CD14-positive monocyte (primary cell): ENCODE measurements at regions not wholly inside any gene's neighbourhood (a gene's known extent, or its start where the extent isn't known, plus 50 kb on each side); places are given as distances from the start of the nearest gene placed in this dataset.

Experiments used
- DNase-seq, 3 donors: peaks; one replicate each; pipeline ENCODE4 v3.0.0-alpha.2; 2011 to 2022
- H2AFZ ChIP-seq: 2 replicates; pipeline ENCODE4 v1.6.0; 2012; ENCODE audit warnings: mild to moderate bottlenecking, low read depth, low read length, inconsistent platforms; ENCODE audit not compliant: insufficient read depth, poor library complexity, severe bottlenecking
- H3K27ac ChIP-seq, 2 donors: 1 replicate in 1 of 2; 2 replicates in 1 of 2; pipeline ENCODE4 v1.5.1; 2012 to 2013; ENCODE audit warnings: low read length in 2 of 2, control low read depth in 1 of 2, inconsistent platforms in 1 of 2, low read depth in 1 of 2, mild to moderate bottlenecking in 1 of 2
- H3K27me3 ChIP-seq, 2 donors: one replicate each; pipeline versions ENCODE4 v1.6.0 to v1.6.1; 2011 to 2013; ENCODE audit warnings: low read length in 2 of 2; ENCODE audit not compliant: control insufficient read depth in 2 of 2, insufficient read depth in 2 of 2
- H3K36me3 ChIP-seq, 2 donors: replicated peaks in 1 of 2; 1 replicate in 1 of 2; 2 replicates in 1 of 2; pipeline versions ENCODE4 v1.5.1 to v1.6.1; 2012 to 2013; ENCODE audit warnings: low read length in 2 of 2, control low read depth in 1 of 2, inconsistent platforms in 1 of 2, mild to moderate bottlenecking in 1 of 2; ENCODE audit not compliant: insufficient read depth in 2 of 2, control insufficient read depth in 1 of 2
- H3K4me1 ChIP-seq, 2 donors: 1 replicate in 1 of 2; 2 replicates in 1 of 2; pipeline versions ENCODE4 v1.5.1 to v1.6.1; 2012 to 2013; ENCODE audit warnings: low read length in 2 of 2, control low read depth in 1 of 2, inconsistent platforms in 1 of 2, mild to moderate bottlenecking in 1 of 2, moderate library complexity in 1 of 2; ENCODE audit not compliant: insufficient read depth in 2 of 2, control insufficient read depth in 1 of 2
- H3K4me2 ChIP-seq: replicated peaks from 2 replicates; pipeline ENCODE3; 2012; ENCODE audit warnings: low read length, moderate library complexity, mild to moderate bottlenecking; ENCODE audit not compliant: poor library complexity, severe bottlenecking; ENCODE audit errors: extremely low read depth
- H3K4me3 ChIP-seq, 3 experiments: fragments of 200-600 bp in 1 of 3; sonication (generic) in 1 of 3; replicated peaks in 1 of 3; 1 replicate in 2 of 3; 2 replicates in 1 of 3; pipeline ENCODE4 v1.5.1; 2011 to 2013; ENCODE audit warnings: low read length in 3 of 3, mild to moderate bottlenecking in 3 of 3, control low read depth in 2 of 3, low read depth in 2 of 3, inconsistent platforms in 1 of 3, moderate library complexity in 1 of 3
- H3K79me2 ChIP-seq: 2 replicates; pipeline ENCODE4 v1.6.0; 2012; ENCODE audit warnings: mild to moderate bottlenecking, control low read depth, inconsistent platforms, low read length, moderate library complexity; ENCODE audit not compliant: insufficient read depth
- H3K9ac ChIP-seq: 2 replicates; pipeline ENCODE4 v1.6.0; 2017; ENCODE audit warnings: low read length, mild to moderate bottlenecking; ENCODE audit not compliant: insufficient read depth, poor library complexity, severe bottlenecking
- H3K9me3 ChIP-seq, 2 donors: replicated peaks in 1 of 2; 1 replicate in 1 of 2; 2 replicates in 1 of 2; pipeline versions ENCODE4 v1.5.1 to v1.6.1; 2012 to 2013; ENCODE audit warnings: low read length in 2 of 2, control low read depth in 1 of 2; ENCODE audit not compliant: control insufficient read depth in 1 of 2, insufficient read depth in 1 of 2
- H4K20me1 ChIP-seq: 2 replicates; pipeline ENCODE4 v1.6.0; 2012; ENCODE audit warnings: mild to moderate bottlenecking, low read length, control low read depth, moderate library complexity; ENCODE audit not compliant: insufficient read depth
- H3K27ac Mint-ChIP-seq, 7 donors: one replicate each; pipeline ENCODE4 v1.8.0; 2020; ENCODE audit warnings: mild to moderate bottlenecking in 7 of 7, mixed read lengths in 7 of 7, moderate library complexity in 6 of 7, inconsistent platforms in 2 of 7
- H3K27me3 Mint-ChIP-seq, 3 donors: one replicate each; pipeline ENCODE4 v1.8.0; 2021 to 2022; ENCODE audit warnings: low read depth in 3 of 3, mild to moderate bottlenecking in 3 of 3, mixed read lengths in 3 of 3, moderate library complexity in 3 of 3, inconsistent platforms in 1 of 3
- H3K36me3 Mint-ChIP-seq, 2 donors: one replicate each; pipeline ENCODE4 v1.8.0; 2020; ENCODE audit warnings: mixed read lengths in 2 of 2, inconsistent platforms in 1 of 2, mild to moderate bottlenecking in 1 of 2
- H3K4me1 Mint-ChIP-seq: one replicate; pipeline ENCODE4 v1.8.0; 2020; ENCODE audit warnings: mild to moderate bottlenecking, mixed read lengths
- H3K4me3 Mint-ChIP-seq, 2 donors: one replicate each; pipeline ENCODE4 v1.8.0; 2020; ENCODE audit warnings: mild to moderate bottlenecking in 2 of 2, mixed read lengths in 2 of 2, moderate library complexity in 1 of 2
- H3K9me3 Mint-ChIP-seq, 7 donors: one replicate each; pipeline ENCODE4 v1.8.0; 2020 to 2022; ENCODE audit warnings: mixed read lengths in 7 of 7, mild to moderate bottlenecking in 6 of 7, moderate library complexity in 6 of 7, inconsistent platforms in 2 of 7
- CTCF ChIP-seq: fragments of 200-600 bp; IDR thresholded peaks from one replicate; pipeline ENCODE4 v1.8.0; 2022; ENCODE audit warnings: antibody characterized with exemption, mild to moderate bottlenecking
- WGBS: methylation state at CpG from one replicate; pipeline ENCODE4 v1.1.5; 2013; ENCODE audit warnings: missing lambda C conversion rate; ENCODE audit not compliant: insufficient coverage; 5-methylcytosine and 5-hydroxymethylcytosine counted together
- intact Hi-C, 2 donors: fragments of 100-400 bp; cut with micrococcal nuclease; formaldehyde crosslinking; loops; one replicate each; pipeline versions ENCODE4 v1.15.0 to v1.15.1; 2023

- no peak overlapping the region for H3K27ac Mint-ChIP-seq
Measured at GRCh38 chr6:23841116-23841515, 284.9 kb upstream of the NRSN1 start.

GRCh38 chr6:23842760-23843159 is 283.3 kb upstream of the NRSN1 start:
- Histone ChIP-seq H2AFZ (no peak overlapping the region), H3K9ac (no peak overlapping the region), H3K4me2 (no peak overlapping the region), H3K27me3 (no peaks in the 10 kb centered on the region), H3K36me3 (no peaks in the 10 kb centered on the region), H3K27ac (no peak overlapping the region), H3K9me3 (peaks cover 0 to 4% of the 10 kb centered on the region in 2 donors), H4K20me1 (no peaks in the 10 kb centered on the region), H3K4me1 (no peaks in the 10 kb centered on the region), H3K79me2 (no peaks in the 10 kb centered on the region), H3K4me3 (no peak overlapping the region)
- WGBS: no CpG with 5 or more reads among the region's 3 CpGs
- Mint-ChIP-seq H3K4me3 (no peak overlapping the region), H3K36me3 (no peaks in the 10 kb centered on the region), H3K9me3 (peaks cover 0 to 6% (median 2%) of the 10 kb centered on the region in 7 donors), H3K4me1 (no peaks in the 10 kb centered on the region), H3K27me3 (no peaks in the 10 kb centered on the region), H3K27ac (no peak overlapping the region)
- no peak for DNase-seq
- no peak for TF ChIP-seq CTCF
- intact Hi-C loops: no loop called here

More at GRCh38 chr6:23841116-23841515, 284.9 kb upstream of the NRSN1 start:
- Histone ChIP-seq H3K4me3 (no peak overlapping the region), H3K9me3 (peaks cover 0 to 4% of the 10 kb centered on the region in 2 donors), H3K79me2 (no peaks in the 10 kb centered on the region), H3K36me3 (no peaks in the 10 kb centered on the region), H3K27me3 (no peaks in the 10 kb centered on the region), H3K4me1 (no peaks in the 10 kb centered on the region), H4K20me1 (no peaks in the 10 kb centered on the region), H2AFZ (no peak overlapping the region), H3K27ac (no peak overlapping the region), H3K4me2 (no peak overlapping the region), H3K9ac (no peak overlapping the region)
- no CpG with 5 or more reads among the region's 1 CpG for WGBS
- intact Hi-C loops: no loop called here
- Mint-ChIP-seq H3K4me1 (no peaks in the 10 kb centered on the region), H3K27me3 (no peaks in the 10 kb centered on the region), H3K9me3 (peaks cover 0 to 6% (median 2%) of the 10 kb centered on the region in 7 donors), H3K36me3 (no peaks in the 10 kb centered on the region), H3K4me3 (no peak overlapping the region)
- no peak for TF ChIP-seq CTCF
- no peak for DNase-seq
